HG03135 (cell line): ENCODE measurements at regions not wholly inside any gene's neighbourhood (a gene's known extent, or its start where the extent isn't known, plus 50 kb on each side); places are given as distances from the start of the nearest gene placed in this dataset.

Source experiments
- ATAC-seq: cut with Tn5 transposase; IDR thresholded peaks from one replicate; pipeline ENCODE4 v1.9.1; 2021; ENCODE audit warnings: mild to moderate bottlenecking, moderate library complexity; ENCODE audit not compliant: unreplicated experiment

- ATAC-seq = peak; percentile 76
These were observed 167.4 kb downstream of the TNFSF18 start for GRCh38 chr1:172883387-172883791.

DNA sequence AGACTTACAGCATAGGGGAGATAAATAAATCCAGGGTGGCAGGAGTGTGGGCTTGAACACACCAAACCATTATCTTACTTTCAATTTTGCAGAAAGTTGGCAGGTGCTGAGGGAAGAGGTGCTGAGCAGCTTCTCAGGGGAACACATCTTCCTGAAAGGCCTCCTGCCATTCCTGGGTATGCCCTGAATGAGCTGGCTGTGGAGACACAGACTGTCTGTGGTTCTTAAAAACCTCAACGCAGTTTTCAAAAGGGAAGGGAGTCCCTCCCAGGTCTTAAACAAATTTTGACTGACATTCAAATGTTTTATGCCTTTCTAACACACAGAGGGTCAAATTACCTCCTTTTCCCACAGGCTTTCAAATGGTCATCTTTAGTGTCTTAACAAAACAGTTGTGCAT is 166.9 kb downstream of the TNFSF18 start:
- ATAC-seq = peak; percentile 43

DNA sequence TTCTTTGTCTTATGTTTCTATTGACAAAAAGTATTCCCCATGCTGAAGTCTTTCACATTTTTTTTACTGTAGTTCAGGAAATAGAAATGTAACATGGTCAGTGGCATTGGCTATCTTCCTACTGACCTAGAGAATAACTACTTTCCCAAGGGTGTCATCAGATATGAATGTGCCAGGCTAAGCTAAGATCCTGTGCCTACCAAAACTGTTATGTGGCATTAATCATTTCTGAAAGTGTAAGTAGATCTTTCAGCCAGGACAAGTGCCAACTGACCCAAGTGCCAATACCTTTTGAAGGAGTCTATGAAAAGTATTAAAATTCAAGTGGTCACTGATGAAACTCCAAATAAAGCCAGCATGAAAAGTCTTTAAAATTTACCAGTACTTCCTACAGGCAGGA is 165.3 kb downstream of the TNFSF18 start:
- no peak for ATAC-seq

GRCh38 chr1:172885971-172886370 is 164.8 kb downstream of the TNFSF18 start:
- no peak for ATAC-seq

GRCh38 chr1:172887162-172887561 is 163.6 kb downstream of the TNFSF18 start:
- ATAC-seq = no peak

DNA sequence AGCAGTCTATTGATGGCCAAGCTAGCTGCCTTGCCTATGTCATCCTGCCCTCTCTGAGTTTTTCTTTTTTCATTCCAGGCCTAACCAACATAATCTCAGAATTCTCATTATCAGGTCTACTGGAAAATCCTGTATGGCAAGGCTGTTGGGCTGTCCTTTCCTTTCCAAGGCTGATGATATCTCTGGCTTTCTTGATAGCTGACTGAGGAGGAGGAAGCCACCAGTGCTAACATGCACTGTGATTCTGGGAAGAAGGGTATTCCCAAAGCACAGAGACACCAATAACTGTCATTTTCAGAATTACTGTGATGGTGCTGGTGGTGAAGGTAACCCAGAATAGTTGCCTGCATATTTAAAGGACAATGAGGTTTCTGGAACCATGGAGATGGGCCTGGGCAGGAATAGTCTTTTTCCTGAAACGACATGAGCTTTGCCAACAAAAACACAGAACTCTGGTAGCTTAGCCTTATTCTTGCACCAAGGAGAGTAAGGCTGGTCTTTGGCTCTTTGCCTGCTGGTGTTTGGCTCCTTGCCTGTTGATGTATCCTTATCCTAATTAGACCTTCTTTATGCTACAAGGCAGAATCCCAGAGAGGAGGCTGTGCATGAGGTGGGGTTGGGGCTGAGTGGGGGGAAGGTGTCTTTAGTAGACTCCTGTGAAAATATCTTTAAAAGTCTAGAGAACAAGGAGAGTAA is 157.4 kb downstream of the TNFSF18 start:
- ATAC-seq = no peak

DNA sequence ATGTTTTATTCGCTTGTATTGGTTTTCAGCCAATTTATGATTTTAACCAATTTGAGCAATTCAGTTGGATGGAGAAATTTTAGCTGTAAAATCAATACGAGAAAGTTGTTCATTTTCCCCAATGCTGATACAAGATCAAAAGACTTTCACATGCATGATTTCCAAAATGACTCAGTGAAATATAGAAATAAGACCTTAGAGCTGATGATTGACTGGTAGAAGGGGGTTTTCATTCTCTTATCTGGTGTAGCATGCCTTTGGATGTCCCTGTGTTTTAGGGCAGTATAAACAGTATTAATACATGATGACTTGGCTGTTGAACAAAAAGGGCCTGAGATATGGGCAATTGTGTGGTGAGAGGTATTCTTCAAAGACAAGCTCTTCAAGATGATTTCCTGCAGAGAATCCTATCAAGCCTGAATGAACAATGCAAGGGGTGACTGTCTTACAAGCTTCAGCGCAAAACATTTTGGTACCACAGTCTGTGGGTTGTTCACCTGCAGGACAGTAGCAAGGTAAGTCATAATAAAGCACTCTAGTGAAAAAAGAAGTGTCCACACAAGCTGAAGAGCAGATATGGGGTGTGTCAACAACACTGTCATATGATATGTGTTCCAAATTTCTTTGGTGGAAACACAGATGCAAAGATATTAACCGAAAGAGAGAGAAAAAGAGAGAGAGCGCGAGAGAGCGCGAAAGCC is 156.2 kb downstream of the TNFSF18 start:
- peak; percentile 36 for ATAC-seq

GRCh38 chr1:172895050-172895460 is 155.7 kb downstream of the TNFSF18 start:
- ATAC-seq = peak; percentile 86

DNA sequence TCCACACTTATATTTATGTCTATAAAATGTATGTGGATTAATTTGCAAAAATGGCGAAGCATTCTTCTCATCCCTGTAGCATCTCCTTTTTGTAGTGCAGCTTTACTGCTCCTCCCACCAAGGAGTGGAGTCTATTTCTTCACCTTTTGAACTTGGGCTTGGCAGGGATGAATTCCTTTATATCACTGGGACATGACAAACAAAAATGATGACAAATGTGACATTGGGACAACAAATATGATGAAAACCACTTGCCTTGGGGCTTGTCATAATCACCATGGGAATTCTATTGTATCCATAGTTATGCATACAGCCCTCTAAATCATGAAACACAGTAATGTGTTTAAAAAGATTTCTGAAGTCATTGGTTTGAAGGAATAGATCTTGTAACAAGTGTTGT is 155.0 kb downstream of the TNFSF18 start:
- ATAC-seq = no peak

DNA sequence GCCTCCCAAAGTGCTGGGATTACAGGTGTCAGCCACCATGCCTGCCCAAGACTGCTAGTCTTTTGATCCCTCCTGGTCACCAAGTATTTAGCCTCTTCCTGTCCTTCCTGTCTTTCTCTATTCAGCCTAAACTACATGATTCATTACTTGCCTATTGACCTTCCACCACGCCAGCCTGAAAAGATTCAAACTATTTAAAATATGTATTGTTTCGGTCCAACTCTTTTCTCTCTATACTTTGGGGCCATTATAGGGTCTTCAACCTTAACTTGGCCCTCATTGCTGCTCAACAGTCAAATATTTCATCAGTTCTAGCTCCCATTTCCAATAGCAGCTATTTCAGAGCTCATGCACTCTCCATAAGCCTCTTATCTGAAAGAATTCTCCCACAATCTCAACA is 153.0 kb downstream of the TNFSF18 start:
- no peak for ATAC-seq

GRCh38 chr1:172898866-172899265 is 151.9 kb downstream of the TNFSF18 start:
- ATAC-seq = no peak

- no peak for ATAC-seq
These were observed 150.3 kb downstream of the TNFSF18 start for GRCh38 chr1:172900376-172900997.

- ATAC-seq = no peak
These were observed 148.5 kb downstream of the TNFSF18 start for GRCh38 chr1:172902200-172902599.

- ATAC-seq = no peak
These were observed 147.8 kb downstream of the TNFSF18 start for GRCh38 chr1:172902861-172903381.

DNA sequence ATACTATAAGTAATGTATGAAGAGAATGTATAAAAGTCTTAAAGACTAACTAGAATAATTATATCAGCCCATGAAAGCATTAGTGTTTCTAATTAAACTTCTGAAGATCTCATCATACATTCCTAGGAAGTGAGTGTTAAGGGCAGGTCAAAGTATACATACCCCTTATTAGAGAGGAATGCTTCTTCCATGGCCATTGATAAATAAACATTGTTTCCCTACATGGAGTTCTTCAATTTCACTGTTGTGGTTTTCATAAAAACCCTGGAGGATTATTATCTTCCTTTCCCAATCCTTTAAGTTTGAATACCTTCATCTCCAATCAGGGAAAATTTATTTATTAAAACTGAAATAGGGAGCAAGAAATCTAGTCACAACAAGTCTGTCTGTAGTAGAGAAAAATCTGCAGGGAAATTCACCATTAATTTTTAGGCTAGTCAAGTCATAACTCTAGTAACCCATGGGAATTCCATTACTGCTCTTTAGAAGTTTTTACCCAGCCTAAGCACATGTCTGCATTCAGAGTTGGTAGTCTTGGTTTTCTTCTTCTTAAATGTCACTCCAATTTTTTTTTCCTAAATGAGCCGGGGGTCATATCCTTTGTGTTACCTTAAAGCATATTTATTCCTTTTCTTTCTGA is 147.0 kb downstream of the TNFSF18 start:
- ATAC-seq = no peak

GRCh38 chr1:172905452-172905851 is 145.3 kb downstream of the TNFSF18 start:
- ATAC-seq = no peak

- no peak for ATAC-seq
These were observed 143.8 kb downstream of the TNFSF18 start for GRCh38 chr1:172906778-172907592.

- ATAC-seq = no peak
These were observed 142.9 kb downstream of the TNFSF18 start for GRCh38 chr1:172907834-172908326.

GRCh38 chr1:172909606-172910326 is 141.0 kb downstream of the TNFSF18 start:
- ATAC-seq = no peak
